Prostate gland (tissue), 2 donors: ENCODE measurements at regions not wholly inside any gene's neighbourhood (a gene's known extent, or its start where the extent isn't known, plus 50 kb on each side); places are given as distances from the start of the nearest gene placed in this dataset.

ENCODE experiments used
- DNase-seq: peaks from one replicate; pipeline ENCODE4 v3.0.0-alpha.2; 2019; ENCODE audit warnings: low spot score
- H3K27ac ChIP-seq, 2 donors: fragments of 200-600 bp; sonication (generic); 2 replicates each; pipeline ENCODE4 v1.5.1; 2017 to 2019
- H3K27me3 ChIP-seq: fragments of 200-600 bp; sonication (generic); replicated peaks from 2 replicates; pipeline ENCODE4 v1.5.1; 2019; ENCODE audit not compliant: insufficient read depth
- H3K36me3 ChIP-seq, 2 donors: fragments of 200-600 bp; sonication (generic); 1 replicate in 1 of 2; 2 replicates in 1 of 2; pipeline versions ENCODE4 v1.5.1 to v1.8.1; 2017 to 2019
- H3K4me1 ChIP-seq: fragments of 200-600 bp; sonication (generic); replicated peaks from 2 replicates; pipeline ENCODE4 v1.5.1; 2019
- H3K4me3 ChIP-seq, 2 donors: fragments of 200-600 bp; sonication (generic); 2 replicates each; pipeline ENCODE4 v1.5.1; 2017 to 2019
- H3K9me3 ChIP-seq: fragments of 200-600 bp; sonication (generic); 2 replicates; pipeline ENCODE4 v1.5.1; 2017
- POLR2A ChIP-seq: fragments of 450-650 bp; IDR thresholded peaks from one replicate; pipeline ENCODE4 v1.6.1; 2016; ENCODE audit warnings: antibody characterized with exemption, mild to moderate bottlenecking
- POLR2AphosphoS5 ChIP-seq: sonication (generic); formaldehyde crosslinking; IDR thresholded peaks from one replicate; pipeline ENCODE4 v1.6.1; 2017; ENCODE audit warnings: antibody characterized with exemption
- WGBS: methylation state at CpG from one replicate; pipeline ENCODE4 v1.1.5; 2018; 5-methylcytosine and 5-hydroxymethylcytosine counted together
- intact Hi-C: fragments of 100-400 bp; cut with DNase I; formaldehyde crosslinking; loops from one replicate; pipeline ENCODE4 v1.14.2; 2022
- TF ChIP-seq, protein P1 (sequence below), 4 experiments: fragments of 200-600 bp in 2 of 4; fragments of 450-650 bp in 2 of 4; sonication (generic) in 2 of 4; IDR thresholded peaks; 1 replicate in 3 of 4; 2 replicates in 1 of 4; pipeline ENCODE4 v1.5.1; 2016 to 2019; ENCODE audit warnings: antibody characterized with exemption in 4 of 4, mild to moderate bottlenecking in 2 of 4, moderate library complexity in 2 of 4

DNA sequence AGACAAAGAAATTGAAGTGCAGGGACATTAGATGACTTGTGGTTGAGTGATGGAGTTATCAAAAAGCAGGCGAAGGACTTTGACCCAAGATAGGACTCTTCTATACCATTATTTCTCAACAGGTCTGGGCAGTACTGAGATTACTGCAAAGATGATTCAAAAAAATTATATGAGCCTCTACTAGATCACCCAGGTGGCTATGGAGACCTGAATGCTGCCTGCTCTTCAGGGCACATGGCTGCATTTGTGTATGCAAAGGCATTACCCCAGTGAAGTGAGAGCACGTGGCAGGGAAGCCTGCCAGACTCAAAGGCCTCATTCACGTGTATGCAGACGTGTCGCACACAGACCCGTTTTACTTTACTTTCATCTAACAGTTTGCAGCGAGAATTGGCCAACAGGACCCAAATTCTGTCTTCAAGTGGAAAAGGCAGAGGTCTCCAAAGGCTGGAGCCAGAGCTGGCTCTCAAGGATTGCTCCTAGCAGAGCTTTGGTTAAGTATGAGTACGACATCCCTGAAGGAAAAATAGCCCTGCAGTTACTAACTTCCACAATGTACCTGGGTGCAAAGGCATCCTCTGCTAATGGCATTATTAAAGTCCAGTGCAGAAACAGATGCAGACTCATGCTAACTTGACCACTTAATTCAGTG lies 113.8 kb upstream of the ARMC2 start:
- H3K4me1 ChIP-seq, result no peaks in the 10 kb centered on the region
- H3K9me3 ChIP-seq, result no peaks in the 10 kb centered on the region
- no peaks in the 10 kb centered on the region for H3K36me3 ChIP-seq
- no peak overlapping the region for H3K4me3 ChIP-seq
- 86% methylated on average over 8 of the region's 8 CpGs for WGBS
- H3K27ac ChIP-seq, result no peak overlapping the region
- H3K27me3 ChIP-seq, result no peaks in the 10 kb centered on the region
- TF ChIP-seq, protein P1, sequence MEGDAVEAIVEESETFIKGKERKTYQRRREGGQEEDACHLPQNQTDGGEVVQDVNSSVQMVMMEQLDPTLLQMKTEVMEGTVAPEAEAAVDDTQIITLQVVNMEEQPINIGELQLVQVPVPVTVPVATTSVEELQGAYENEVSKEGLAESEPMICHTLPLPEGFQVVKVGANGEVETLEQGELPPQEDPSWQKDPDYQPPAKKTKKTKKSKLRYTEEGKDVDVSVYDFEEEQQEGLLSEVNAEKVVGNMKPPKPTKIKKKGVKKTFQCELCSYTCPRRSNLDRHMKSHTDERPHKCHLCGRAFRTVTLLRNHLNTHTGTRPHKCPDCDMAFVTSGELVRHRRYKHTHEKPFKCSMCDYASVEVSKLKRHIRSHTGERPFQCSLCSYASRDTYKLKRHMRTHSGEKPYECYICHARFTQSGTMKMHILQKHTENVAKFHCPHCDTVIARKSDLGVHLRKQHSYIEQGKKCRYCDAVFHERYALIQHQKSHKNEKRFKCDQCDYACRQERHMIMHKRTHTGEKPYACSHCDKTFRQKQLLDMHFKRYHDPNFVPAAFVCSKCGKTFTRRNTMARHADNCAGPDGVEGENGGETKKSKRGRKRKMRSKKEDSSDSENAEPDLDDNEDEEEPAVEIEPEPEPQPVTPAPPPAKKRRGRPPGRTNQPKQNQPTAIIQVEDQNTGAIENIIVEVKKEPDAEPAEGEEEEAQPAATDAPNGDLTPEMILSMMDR (IDR thresholded peaks at IDR 0.05), result no peak
- TF ChIP-seq POLR2A (no peak), POLR2AphosphoS5 (no peak)
- intact Hi-C loops, result no loop called here
- no peak for DNase-seq

GRCh38 chr6:108735310-108736001 lies 112.8 kb upstream of the ARMC2 start:
- no peak overlapping the region for H3K27ac ChIP-seq
- DNase-seq, result no peak
- no peaks in the 10 kb centered on the region for H3K4me1 ChIP-seq
- H3K36me3 ChIP-seq, result no peaks in the 10 kb centered on the region
- no peak overlapping the region for H3K4me3 ChIP-seq
- WGBS, result 92% methylated on average over 2 of the region's 2 CpGs
- no peaks in the 10 kb centered on the region for H3K27me3 ChIP-seq
- intact Hi-C loops, result no loop called here
- H3K9me3 ChIP-seq, result no peaks in the 10 kb centered on the region
- TF ChIP-seq POLR2AphosphoS5, result no peak
- TF ChIP-seq POLR2A, result no peak
- TF ChIP-seq, protein P1 (IDR thresholded peaks at IDR 0.05), result no peak

DNA sequence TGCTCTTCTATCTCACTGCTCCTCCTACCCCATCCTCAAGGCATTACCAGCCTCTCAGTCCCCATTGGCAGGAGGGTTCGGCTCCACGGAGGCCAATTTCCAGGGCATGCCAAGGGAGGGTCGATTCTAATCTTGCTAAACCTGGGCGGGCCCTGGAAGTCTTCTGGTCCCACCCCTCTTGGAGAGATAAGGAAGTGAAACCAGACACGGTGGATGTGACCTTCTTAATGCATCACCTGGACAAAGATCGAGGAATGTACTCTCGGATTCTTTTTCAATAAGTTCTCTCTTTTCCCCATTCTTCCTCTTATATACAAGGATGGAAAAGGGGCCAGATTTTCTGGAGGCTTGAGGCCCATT lies 112.2 kb upstream of the ARMC2 start:
- H3K9me3 ChIP-seq, result no peaks in the 10 kb centered on the region
- intact Hi-C loops, result no loop called here
- DNase-seq, result no peak
- H3K4me3 ChIP-seq, result no peak overlapping the region
- no peaks in the 10 kb centered on the region for H3K4me1 ChIP-seq
- no peaks in the 10 kb centered on the region for H3K36me3 ChIP-seq
- 70% methylated on average over 7 of the region's 7 CpGs for WGBS
- TF ChIP-seq POLR2A (no peak), POLR2AphosphoS5 (no peak)
- TF ChIP-seq, protein P1 (IDR thresholded peaks at IDR 0.05), result no peak
- no peaks in the 10 kb centered on the region for H3K27me3 ChIP-seq
- no peak overlapping the region for H3K27ac ChIP-seq

GRCh38 chr6:108736832-108737231 lies 111.4 kb upstream of the ARMC2 start:
- Histone ChIP-seq H3K4me3 (no peak overlapping the region), H3K4me1 (no peaks in the 10 kb centered on the region), H3K9me3 (no peaks in the 10 kb centered on the region), H3K27ac (no peak overlapping the region), H3K27me3 (no peaks in the 10 kb centered on the region), H3K36me3 (no peaks in the 10 kb centered on the region)
- 61% methylated on average over 4 of the region's 4 CpGs for WGBS
- DNase-seq, result no peak
- intact Hi-C loops, result no loop called here
- TF ChIP-seq, protein P1 (IDR thresholded peaks at IDR 0.05), result no peak
- TF ChIP-seq POLR2A, result no peak
- TF ChIP-seq POLR2AphosphoS5, result no peak
